ENCODE measurements at regions not wholly inside any gene's neighbourhood (a gene's known extent, or its start where the extent isn't known, plus 50 kb on each side); places are given as distances from the start of the nearest gene placed in this dataset.

DNA sequence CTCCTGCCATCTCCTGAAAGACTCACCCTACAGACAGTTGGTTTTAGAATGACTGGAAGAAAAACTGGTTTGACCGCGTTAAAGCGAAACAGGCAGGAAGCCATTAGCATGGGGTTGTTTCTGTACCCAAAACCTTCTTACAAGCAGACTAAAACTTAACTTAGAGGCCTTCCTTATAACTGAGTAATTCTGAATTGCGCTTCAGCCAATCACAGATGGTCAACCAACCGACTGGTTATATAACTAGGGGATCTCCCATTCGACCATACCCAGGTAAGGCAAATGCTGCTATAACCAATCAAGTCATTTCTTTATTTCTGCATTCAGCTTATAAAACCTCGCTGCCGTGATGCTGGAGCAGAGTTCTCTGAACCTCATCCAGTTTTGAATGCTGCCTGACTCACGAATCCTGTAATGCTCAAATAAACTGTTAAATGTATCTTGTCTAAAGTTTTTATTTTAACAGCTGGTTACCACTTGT, 87.8 kb upstream of the DRD2 start:
- Mint-ChIP-seq H3K9me3 (ENCODE audit: unreplicated experiment) (no peaks in the 10 kb centered on the region), H3K27me3 (ENCODE audit: unreplicated experiment) (peaks cover 2% of the 10 kb centered on the region), H3K4me1 (ENCODE audit: unreplicated experiment) (no peaks in the 10 kb centered on the region), H3K36me3 (ENCODE audit: low read depth, unreplicated experiment) (no peaks in the 10 kb centered on the region), H3K4me3 (ENCODE audit: unreplicated experiment) (no peak overlapping the region), H3K27ac (ENCODE audit: unreplicated experiment) (no peak overlapping the region)
- DNase-seq (ENCODE audit: low spot score) = no peak
- TF ChIP-seq, protein P1, sequence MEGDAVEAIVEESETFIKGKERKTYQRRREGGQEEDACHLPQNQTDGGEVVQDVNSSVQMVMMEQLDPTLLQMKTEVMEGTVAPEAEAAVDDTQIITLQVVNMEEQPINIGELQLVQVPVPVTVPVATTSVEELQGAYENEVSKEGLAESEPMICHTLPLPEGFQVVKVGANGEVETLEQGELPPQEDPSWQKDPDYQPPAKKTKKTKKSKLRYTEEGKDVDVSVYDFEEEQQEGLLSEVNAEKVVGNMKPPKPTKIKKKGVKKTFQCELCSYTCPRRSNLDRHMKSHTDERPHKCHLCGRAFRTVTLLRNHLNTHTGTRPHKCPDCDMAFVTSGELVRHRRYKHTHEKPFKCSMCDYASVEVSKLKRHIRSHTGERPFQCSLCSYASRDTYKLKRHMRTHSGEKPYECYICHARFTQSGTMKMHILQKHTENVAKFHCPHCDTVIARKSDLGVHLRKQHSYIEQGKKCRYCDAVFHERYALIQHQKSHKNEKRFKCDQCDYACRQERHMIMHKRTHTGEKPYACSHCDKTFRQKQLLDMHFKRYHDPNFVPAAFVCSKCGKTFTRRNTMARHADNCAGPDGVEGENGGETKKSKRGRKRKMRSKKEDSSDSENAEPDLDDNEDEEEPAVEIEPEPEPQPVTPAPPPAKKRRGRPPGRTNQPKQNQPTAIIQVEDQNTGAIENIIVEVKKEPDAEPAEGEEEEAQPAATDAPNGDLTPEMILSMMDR (IDR thresholded peaks at IDR 0.05; ENCODE audit: unreplicated experiment) = no peak

DNA sequence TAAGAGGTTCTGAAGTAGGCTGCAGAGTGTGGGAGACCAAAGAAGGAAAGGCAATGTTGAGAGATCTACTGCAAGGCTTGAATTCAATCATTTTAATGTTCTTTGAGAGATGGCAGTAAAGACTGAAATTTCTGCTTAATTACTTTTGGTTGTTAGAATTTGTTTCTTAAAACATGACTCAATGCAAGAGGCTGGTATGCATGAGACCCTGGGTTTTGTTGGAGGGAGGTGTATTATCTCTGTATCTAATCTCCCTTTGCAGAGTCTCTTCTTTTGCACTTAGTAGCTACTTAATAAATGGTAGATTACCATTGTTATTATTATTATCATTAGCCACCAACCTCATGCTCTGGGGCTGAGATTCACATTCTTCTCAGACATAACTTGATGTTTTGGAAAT, 87.4 kb upstream of the DRD2 start:
- TF ChIP-seq, protein P1 (IDR thresholded peaks at IDR 0.05; ENCODE audit: unreplicated experiment) = no peak
- H3K36me3 Mint-ChIP-seq (ENCODE audit: low read depth, unreplicated experiment) = no peaks in the 10 kb centered on the region
- no peak overlapping the region for H3K4me3 Mint-ChIP-seq (ENCODE audit: unreplicated experiment)
- no peak for DNase-seq (ENCODE audit: low spot score)
- H3K9me3 Mint-ChIP-seq (ENCODE audit: unreplicated experiment) = no peaks in the 10 kb centered on the region
- no peaks in the 10 kb centered on the region for H3K4me1 Mint-ChIP-seq (ENCODE audit: unreplicated experiment)
- H3K27ac Mint-ChIP-seq (ENCODE audit: unreplicated experiment) = no peak overlapping the region
- peaks cover 2% of the 10 kb centered on the region for H3K27me3 Mint-ChIP-seq (ENCODE audit: unreplicated experiment)

DNA sequence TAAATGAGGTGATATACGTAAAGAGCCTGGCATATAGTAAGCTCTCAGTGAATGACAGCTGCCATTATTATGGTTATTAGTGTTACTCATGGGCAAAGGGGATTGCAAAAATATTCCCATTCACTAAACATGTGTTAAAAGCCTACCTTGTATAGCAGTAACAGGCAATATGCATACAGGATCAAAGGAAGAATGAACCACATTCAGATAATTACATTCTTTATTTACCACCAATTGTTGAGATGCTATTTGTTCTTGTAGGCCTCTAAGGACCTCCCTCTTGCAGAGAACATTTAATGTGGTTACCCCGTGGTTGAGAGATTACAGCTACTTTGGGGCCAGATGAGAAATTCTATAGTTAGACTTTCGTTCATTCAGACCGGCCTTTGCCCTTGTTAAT, 82.7 kb upstream of the DRD2 start:
- no peaks in the 10 kb centered on the region for H3K36me3 Mint-ChIP-seq (ENCODE audit: low read depth, unreplicated experiment)
- no peaks in the 10 kb centered on the region for H3K9me3 Mint-ChIP-seq (ENCODE audit: unreplicated experiment)
- DNase-seq (ENCODE audit: low spot score) = no peak
- TF ChIP-seq, protein P1 (IDR thresholded peaks at IDR 0.05; ENCODE audit: unreplicated experiment) = no peak
- no peaks in the 10 kb centered on the region for H3K4me1 Mint-ChIP-seq (ENCODE audit: unreplicated experiment)
- no peak overlapping the region for H3K27ac Mint-ChIP-seq (ENCODE audit: unreplicated experiment)
- H3K4me3 Mint-ChIP-seq (ENCODE audit: unreplicated experiment) = no peak overlapping the region
- H3K27me3 Mint-ChIP-seq (ENCODE audit: unreplicated experiment) = peaks cover 2% of the 10 kb centered on the region

DNA sequence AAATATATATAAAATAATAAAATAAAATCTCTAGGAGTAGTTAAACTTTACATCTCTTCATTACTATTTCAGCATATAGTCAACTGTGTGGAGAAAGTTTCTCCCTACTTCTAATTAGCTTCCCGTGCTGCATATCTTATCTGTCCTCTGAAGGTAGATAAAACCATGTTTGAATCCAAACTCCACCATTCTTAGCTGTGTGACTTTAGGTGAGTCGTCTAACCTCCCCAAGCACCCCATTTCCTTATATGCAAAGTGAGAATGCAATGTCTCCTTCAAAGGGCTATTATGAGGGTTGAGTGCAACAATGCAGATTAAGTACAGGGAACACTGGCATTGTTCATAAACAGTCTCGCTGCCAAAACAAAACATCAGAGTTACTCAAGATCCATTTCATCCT, 80.8 kb upstream of the DRD2 start:
- H3K4me1 Mint-ChIP-seq (ENCODE audit: unreplicated experiment) = no peaks in the 10 kb centered on the region
- peaks cover 2% of the 10 kb centered on the region for H3K27me3 Mint-ChIP-seq (ENCODE audit: unreplicated experiment)
- H3K9me3 Mint-ChIP-seq (ENCODE audit: unreplicated experiment) = no peaks in the 10 kb centered on the region
- no peak overlapping the region for H3K4me3 Mint-ChIP-seq (ENCODE audit: unreplicated experiment)
- H3K27ac Mint-ChIP-seq (ENCODE audit: unreplicated experiment) = no peak overlapping the region
- DNase-seq (ENCODE audit: low spot score) = no peak
- H3K36me3 Mint-ChIP-seq (ENCODE audit: low read depth, unreplicated experiment) = no peaks in the 10 kb centered on the region
- TF ChIP-seq, protein P1 (IDR thresholded peaks at IDR 0.05; ENCODE audit: unreplicated experiment) = no peak

DNA sequence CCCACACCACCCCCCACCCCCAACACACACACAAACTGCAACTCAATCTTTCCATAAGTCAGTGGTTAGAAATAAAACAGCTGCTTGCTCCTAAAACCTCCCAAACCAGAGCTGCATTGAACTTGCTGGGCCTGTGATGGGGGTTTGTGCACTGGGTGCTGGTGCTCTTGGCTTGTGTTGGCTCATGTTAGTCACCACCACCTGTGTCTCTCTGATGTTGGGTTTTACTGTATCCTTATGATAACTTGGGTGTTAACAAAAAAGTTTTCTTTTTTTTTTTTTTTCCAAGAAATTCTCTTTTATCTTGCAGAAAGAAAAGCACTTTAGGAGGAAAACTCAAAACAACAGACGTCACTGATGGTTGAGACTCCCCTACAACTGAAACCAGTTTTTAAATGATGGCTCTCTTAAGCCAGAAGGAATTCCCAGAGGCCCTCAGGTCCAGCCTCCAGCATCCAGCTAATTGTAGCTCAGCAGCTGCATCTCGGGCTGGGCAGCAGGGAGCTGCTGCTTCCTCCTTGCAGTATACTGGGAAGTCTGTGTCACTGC, 79.9 kb upstream of the DRD2 start:
- no peaks in the 10 kb centered on the region for H3K9me3 Mint-ChIP-seq (ENCODE audit: unreplicated experiment)
- H3K27ac Mint-ChIP-seq (ENCODE audit: unreplicated experiment) = no peak overlapping the region
- H3K27me3 Mint-ChIP-seq (ENCODE audit: unreplicated experiment) = peaks cover 2% of the 10 kb centered on the region
- no peak for DNase-seq (ENCODE audit: low spot score)
- no peaks in the 10 kb centered on the region for H3K36me3 Mint-ChIP-seq (ENCODE audit: low read depth, unreplicated experiment)
- TF ChIP-seq, protein P1 (IDR thresholded peaks at IDR 0.05; ENCODE audit: unreplicated experiment) = no peak
- H3K4me1 Mint-ChIP-seq (ENCODE audit: unreplicated experiment) = no peaks in the 10 kb centered on the region
- H3K4me3 Mint-ChIP-seq (ENCODE audit: unreplicated experiment) = no peak overlapping the region
